Head of caudate nucleus (tissue), 42 donors: ENCODE measurements at regions not wholly inside any gene's neighbourhood (a gene's known extent, or its start where the extent isn't known, plus 50 kb on each side); places are given as distances from the start of the nearest gene placed in this dataset.
"Not testable (repeated sequence)": the region's sequence is repeated elsewhere in the genome, so short reads cannot be mapped to it uniquely, and the experiment has no call there.

Experiments used
- DNase-seq, 42 donors: peaks; one replicate each; pipeline versions ENCODE4 v3.0.0 to v3.0.0-alpha.2; 2020 to 2021; ENCODE audit warnings: mixed read lengths in 7 of 42
- intact Hi-C: fragments of 100-400 bp; cut with DNase I; formaldehyde crosslinking; loops from one replicate; pipeline ENCODE4 v1.15.0; 2022

GRCh38 chr2:204167670-204168069 lies 231.1 kb downstream of the ICOS start:
- DNase-seq = not testable (repeated sequence)

GRCh38 chr2:204170411-204170810 lies 233.8 kb downstream of the ICOS start:
- intact Hi-C loops = no loop called here
- DNase-seq = no peak

More at GRCh38 chr2:204167670-204168069, 231.1 kb downstream of the ICOS start:
- intact Hi-C loops = not testable (repeated sequence)

GRCh38 chr2:204171432-204172144 lies 235.0 kb downstream of the ICOS start:
- no peak for DNase-seq
- intact Hi-C loops = no loop called here

GRCh38 chr2:204172145-204172600 lies 235.6 kb downstream of the ICOS start:
- intact Hi-C loops = no loop called here
- no peak for DNase-seq

GRCh38 chr2:204174034-204174433 lies 237.5 kb downstream of the ICOS start:
- DNase-seq = no peak
- intact Hi-C loops = no loop called here

- intact Hi-C loops = no loop called here
- no peak for DNase-seq
Measured at GRCh38 chr2:204175552-204176271, 239.1 kb downstream of the ICOS start.

DNA sequence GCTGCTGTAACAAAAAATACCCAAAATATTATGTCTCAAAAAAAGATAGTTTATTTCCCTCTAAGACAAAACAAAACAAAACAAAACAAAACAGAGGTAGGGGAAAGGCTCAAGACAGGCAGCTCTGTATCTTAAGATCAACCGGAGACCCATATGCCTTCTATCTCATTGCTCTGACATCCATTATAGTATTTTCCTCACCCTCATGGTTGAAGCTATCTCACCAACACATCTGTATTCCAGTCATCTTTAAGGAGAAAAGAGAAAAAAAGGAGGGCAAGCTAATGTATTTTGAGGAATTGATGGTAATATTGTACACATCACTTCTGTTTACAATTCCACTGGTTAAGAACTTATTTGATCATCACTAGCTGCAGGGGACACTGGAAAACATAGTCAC lies 239.7 kb downstream of the ICOS start:
- intact Hi-C loops = no loop called here

GRCh38 chr2:204177251-204177976 lies 240.9 kb downstream of the ICOS start:
- no peak for DNase-seq
- intact Hi-C loops = no loop called here

More for the DNA sequence above, 239.7 kb downstream of the ICOS start:
- no peak for DNase-seq

DNA sequence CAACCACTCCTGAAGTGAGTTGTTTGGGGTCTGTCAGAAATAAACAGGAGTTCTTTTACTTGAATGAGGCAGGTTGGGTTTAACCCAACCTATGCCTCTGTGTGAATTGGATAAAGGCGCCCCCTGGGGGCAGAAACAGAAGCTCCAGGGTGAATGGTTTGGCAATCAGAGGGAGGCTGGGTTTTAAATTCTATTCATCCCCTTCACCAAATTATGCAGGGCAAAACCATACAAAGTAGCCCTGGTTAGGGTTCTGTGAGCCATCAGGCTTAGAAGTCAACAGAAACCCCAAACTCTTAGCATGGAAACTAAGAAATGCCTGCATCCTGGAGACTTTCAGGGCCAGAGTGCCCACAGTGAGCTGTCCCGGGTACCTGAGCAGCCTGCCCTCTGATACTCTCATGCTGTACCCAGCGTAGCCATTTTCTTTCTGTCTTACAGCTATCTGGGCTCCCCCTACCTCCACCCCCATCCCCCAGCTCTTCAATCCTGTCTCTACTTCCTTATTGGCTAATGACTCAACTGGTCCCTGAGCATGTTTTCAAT lies 241.5 kb downstream of the ICOS start:
- DNase-seq = peak in 26 of 42 donors; percentile 2 to 73 (median 23)
- intact Hi-C loops = no loop called here

DNA sequence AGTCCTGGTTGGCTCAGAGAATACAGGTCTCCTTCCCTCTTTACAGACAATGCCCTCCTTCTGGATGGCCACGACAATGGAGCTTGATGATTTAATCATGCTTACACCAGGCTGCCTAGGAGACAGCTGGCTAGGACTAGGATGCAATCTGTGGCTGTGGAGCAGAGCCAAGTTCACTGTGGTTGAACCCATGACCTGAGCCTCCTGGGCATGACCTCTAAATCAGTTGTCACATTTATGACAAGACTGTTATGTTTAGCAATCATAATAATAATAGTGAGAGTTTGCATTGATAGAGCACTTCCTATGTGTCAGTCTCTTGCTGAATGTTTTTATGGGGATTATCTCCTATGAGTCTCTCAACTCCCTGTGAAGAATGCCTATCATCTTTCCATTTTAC lies 244.1 kb downstream of the ICOS start:
- peak in 1 of 42 donors; percentile 15 for DNase-seq
- intact Hi-C loops = no loop called here

- no peak for DNase-seq
- intact Hi-C loops = no loop called here
Measured at GRCh38 chr2:204183608-204184007, 247.0 kb downstream of the ICOS start.

GRCh38 chr2:204184226-204184625 lies 247.7 kb downstream of the ICOS start:
- no peak for DNase-seq
- intact Hi-C loops = no loop called here

DNA sequence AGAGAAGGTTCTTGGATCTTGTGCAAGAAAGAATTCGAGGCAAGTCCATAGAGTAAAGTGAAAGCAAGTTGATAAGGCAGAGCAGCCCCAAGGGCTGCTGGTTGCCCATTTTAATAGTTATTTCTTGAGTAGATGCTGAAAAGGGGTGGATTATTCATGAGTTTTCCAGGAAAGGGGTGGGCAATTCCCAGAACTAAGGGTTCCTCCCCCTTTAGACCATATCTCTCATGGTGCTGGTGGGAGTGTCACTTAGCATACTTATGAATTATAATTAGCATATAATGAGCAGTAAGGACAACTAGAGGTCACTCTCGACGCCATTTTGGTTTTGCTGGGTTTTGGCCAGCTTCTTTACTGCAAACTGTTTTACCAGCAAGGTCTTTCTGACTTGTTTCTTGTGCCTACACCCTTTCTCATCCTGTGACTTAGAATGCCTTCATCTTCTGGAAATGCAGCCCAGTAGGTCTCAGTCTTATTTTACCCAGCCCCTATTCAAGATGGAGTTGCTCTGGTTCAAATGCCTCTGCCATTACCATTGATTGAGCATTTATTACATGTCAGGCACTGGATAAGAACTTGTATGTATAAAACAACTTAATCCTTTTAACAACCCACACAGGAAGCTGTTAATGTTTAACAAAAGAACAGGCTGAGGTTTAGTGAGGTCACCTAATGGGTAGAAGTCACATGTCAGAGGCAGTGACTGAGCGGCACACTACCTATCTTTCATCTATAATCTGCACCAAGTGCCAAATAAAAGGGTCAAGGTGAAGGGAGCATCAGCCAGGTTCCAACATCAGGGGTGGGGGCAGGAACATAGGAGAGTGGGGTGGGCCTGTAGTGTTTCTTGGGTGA lies 250.9 kb downstream of the ICOS start:
- intact Hi-C loops = no loop called here
- no peak for DNase-seq

GRCh38 chr2:204191574-204191973 lies 255.0 kb downstream of the ICOS start:
- intact Hi-C loops = no loop called here

GRCh38 chr2:204195498-204195897 lies 258.9 kb downstream of the ICOS start:
- no peak for DNase-seq
- intact Hi-C loops = no loop called here

More at GRCh38 chr2:204191574-204191973, 255.0 kb downstream of the ICOS start:
- DNase-seq = no peak

DNA sequence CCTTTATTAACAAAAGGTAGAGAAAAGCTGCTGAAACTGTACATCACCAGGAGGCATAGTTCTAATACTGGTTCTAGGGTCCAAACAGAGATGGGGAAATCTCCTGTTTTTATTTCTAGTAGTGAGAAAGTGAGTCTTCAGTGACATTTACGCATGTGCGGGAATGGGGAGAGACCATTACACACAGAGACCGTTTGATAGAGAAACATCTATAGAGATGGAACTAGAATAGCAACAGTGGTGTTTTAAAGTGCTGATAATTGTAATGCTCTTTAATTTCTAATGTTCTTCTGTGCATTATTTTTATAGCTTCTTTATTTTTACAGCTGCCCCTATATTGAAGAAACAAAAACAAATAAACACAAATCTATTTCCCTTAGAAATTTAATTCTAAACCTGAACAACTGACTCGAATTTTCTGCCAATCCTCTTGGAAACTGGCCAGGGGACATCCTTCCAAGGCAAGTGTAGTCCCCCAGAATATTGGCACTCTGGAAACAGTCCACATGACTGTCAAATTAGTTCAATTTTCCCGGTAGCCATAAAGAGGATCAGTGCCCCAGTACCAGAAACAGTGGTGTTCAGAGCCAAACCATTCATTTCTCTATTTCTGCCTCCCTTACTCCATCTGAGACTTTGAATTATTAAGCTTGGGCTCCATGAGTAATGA lies 260.9 kb downstream of the ICOS start:
- peak in 12 of 42 donors; percentile 5 to 63 (median 22) for DNase-seq

GRCh38 chr2:204199357-204199756 lies 262.8 kb downstream of the ICOS start:
- DNase-seq = no peak
- intact Hi-C loops = no loop called here

More for the DNA sequence above, 260.9 kb downstream of the ICOS start:
- intact Hi-C loops = no loop called here

- intact Hi-C loops = no loop called here
- peak in 2 of 42 donors; percentile 9 to 14 for DNase-seq
Measured at GRCh38 chr2:204201507-204201906, 264.9 kb downstream of the ICOS start.
